K562 (cell line): ENCODE measurements at regions not wholly inside any gene's neighbourhood (a gene's known extent, or its start where the extent isn't known, plus 50 kb on each side); places are given as distances from the start of the nearest gene placed in this dataset.

Source experiments
- CREB1 ChIP-seq, 2 experiments: sonication (generic) in 1 of 2; formaldehyde crosslinking in 1 of 2; IDR thresholded peaks; 2 replicates each; pipeline versions ENCODE4 v1.6.1 to v1.8.0; 2012 to 2022; ENCODE audit warnings: inconsistent platforms in 1 of 2, mild to moderate bottlenecking in 1 of 2, missing genetic modification reagents in 1 of 2, moderate library complexity in 1 of 2
- CTCF ChIP-seq, 3 experiments: IDR thresholded peaks in 2 of 3; conservative IDR thresholded peaks in 1 of 3; 2 replicates each; pipeline ENCODE4 v1.5.1; 2011 to 2012; ENCODE audit warnings: low read length in 3 of 3, mild to moderate bottlenecking in 3 of 3, control low read depth in 2 of 3, improper control_type of control experiment in 1 of 3, inconsistent platforms in 1 of 3, low read depth in 1 of 3, mixed read lengths in 1 of 3, moderate library complexity in 1 of 3; ENCODE audit not compliant: insufficient read depth in 2 of 3
- ZNF324 ChIP-seq: fragments of 250-450 bp; sonication (Bioruptor Pico); IDR thresholded peaks from 2 replicates; pipeline ENCODE4 v1.4.0; 2020; ENCODE audit warnings: mild to moderate bottlenecking
- ZZZ3 ChIP-seq: fragments of 450-650 bp; IDR thresholded peaks from 2 replicates; pipeline ENCODE4 v1.6.1; 2016; ENCODE audit warnings: antibody characterized with exemption, mild to moderate bottlenecking, moderate library complexity

- no peak for TF ChIP-seq CREB1 (IDR thresholded peaks at IDR 0.05)
- TF ChIP-seq CREB1 (CRISPR knock-in tag; IDR thresholded peaks at IDR 0.05) = no peak
- TF ChIP-seq ZZZ3 = no peak
- TF ChIP-seq ZNF324 (CRISPR knock-in tag) = no peak
- no peak for TF ChIP-seq CTCF (IDR thresholded peaks at IDR 0.05 in 2 of 3, conservative IDR thresholded peaks at IDR 0.05 in 1 of 3; ENCODE audit: insufficient read depth in 2 of 3, low read depth in 1 of 3, low read length in 3 of 3)
Measured at GRCh38 chr5:8550921-8551320, 682.0 kb downstream of the MTRR start.
